ENCODE measurements at regions not wholly inside any gene's neighbourhood (a gene's known extent, or its start where the extent isn't known, plus 50 kb on each side); places are given as distances from the start of the nearest gene placed in this dataset.
"Not testable (repeated sequence)": the region's sequence is repeated elsewhere in the genome, so short reads cannot be mapped to it uniquely, and the experiment has no call there.

DNA sequence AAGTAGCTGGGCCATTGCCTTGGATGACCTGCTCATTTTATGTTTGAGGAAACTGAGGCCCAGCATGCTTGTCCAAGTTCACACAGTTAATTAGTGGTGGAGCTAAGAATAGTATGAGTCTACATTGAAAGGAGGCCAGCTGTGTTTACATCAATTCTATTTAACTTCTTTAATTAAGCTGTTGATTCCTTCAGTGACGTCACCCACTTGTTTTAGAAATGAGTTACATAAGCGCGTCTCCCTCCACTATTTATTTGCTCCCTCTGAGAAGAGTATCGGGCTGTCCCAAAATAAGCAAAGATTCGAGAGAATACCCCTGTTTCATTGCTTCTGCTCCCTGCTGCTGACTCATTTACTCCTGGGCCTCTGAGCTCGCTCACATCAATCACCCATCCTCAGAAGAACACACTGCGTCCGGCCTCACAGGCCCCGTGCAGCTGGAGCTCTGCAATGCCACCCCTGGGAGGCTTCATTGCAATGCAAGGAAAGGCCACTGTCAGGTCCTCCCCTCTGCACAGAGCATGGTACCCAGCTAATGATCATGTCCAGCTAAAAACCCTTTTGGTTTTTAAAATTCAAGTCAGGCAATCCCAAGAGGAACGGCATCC lies 74.8 kb upstream of the BMP2 start:
- FAIRE-seq, result no peak

DNA sequence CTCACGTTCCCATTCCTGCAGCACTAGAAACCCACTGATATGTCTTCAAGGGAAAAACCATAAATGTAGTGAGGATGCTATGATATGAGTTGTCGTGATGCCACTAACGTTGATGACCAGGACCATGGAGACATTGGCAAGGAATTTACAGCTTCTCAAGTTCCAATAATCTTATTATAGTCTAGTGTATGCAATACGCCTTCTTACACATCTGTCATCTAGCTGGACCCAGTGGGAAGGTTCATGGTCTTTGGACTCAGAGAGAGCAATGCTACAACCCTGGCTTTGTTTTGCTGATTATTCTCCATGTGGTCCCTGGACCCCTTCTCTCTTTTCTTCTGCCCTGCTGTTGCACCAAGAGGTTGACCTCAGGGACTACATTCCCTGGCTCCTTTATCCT lies 76.0 kb upstream of the BMP2 start:
- no peak for FAIRE-seq

GRCh38 chr20:6689339-6689973 lies 78.0 kb upstream of the BMP2 start:
- FAIRE-seq, result no peak

GRCh38 chr20:6686171-6686570 lies 81.3 kb upstream of the BMP2 start:
- no peak for FAIRE-seq

DNA sequence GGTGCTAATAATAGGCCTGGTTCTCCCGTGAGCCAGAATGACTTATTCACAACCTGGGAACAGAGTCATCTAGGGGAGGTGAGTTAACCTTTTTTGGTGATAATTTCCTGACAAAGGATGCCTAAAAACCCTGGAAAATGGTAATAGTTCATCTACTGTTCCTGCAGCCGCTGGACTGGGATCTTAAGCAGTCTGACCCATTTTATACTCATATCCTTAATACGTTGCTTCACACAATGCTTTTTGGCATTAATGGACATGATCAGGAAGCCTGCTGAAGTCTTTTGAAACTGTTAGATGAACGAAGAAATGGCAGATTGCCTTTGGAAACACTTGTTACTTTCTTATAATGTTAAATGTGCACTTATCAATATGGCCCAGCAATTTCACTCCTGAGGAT lies 81.9 kb upstream of the BMP2 start:
- no peak for FAIRE-seq

DNA sequence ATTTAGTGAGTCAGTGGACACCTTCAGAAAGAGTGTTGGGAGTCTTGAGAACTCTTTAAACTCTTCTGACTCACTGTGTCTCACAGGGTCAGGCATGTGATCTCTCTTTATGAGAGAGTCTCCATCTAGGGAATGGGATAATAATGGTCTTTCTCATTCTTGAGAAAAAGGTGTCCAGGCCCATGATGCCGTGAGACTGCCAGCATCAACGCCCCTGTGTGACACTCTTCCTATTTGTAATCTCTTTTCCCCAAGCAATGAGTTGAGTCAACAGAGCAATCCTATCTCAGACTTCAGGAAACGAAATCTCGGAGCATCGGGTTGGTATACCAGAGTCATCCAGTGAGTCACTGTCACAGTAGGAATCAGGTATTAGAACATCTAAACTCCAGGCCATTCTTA lies 82.3 kb upstream of the BMP2 start:
- FAIRE-seq, result no peak

- FAIRE-seq, result no peak
These were observed 84.2 kb upstream of the BMP2 start for GRCh38 chr20:6683021-6683977.

- FAIRE-seq, result no peak
These were observed 86.6 kb upstream of the BMP2 start for GRCh38 chr20:6680854-6681253.

- no peak for FAIRE-seq
These were observed 87.0 kb upstream of the BMP2 start for GRCh38 chr20:6680441-6680840.

- no peak for FAIRE-seq
These were observed 88.4 kb upstream of the BMP2 start for GRCh38 chr20:6679086-6679485.

DNA sequence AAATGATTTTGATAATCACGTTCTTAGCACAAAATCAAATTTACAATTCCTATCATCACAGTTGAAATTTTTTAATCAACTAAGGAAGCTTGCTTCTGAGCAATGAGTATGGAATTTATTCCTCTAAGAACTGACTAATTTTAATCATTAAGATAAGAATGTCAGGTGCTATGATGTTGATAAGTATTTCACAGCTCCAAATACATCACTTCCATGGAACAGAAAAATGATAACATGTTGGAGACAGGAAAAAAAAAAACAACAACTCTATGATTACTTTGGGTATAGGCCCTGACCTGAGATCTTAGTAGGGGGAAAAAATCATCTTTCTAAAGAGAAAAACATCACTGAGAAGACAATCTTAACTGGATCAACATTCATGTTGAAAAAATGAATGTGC lies 89.4 kb upstream of the BMP2 start:
- FAIRE-seq, result no peak

DNA sequence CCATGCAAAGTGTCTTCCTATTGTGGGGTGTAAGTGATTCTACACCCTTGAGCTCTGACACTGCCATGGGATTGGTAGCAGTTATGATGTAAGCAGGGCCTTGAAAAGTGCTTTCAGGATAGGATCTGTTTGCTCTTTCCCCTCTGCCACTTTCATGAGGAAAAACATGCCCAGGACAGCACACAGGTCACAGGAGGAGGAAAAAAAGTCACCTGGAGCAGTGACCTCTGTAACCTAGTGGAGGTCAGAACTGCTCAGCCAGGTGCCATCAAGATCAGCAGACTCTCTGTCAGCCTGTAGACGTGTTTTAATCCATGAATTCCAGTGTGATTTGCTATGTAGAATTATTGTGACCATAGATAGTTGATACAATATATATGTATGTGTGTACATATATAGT lies 92.7 kb upstream of the BMP2 start:
- no peak for FAIRE-seq

DNA sequence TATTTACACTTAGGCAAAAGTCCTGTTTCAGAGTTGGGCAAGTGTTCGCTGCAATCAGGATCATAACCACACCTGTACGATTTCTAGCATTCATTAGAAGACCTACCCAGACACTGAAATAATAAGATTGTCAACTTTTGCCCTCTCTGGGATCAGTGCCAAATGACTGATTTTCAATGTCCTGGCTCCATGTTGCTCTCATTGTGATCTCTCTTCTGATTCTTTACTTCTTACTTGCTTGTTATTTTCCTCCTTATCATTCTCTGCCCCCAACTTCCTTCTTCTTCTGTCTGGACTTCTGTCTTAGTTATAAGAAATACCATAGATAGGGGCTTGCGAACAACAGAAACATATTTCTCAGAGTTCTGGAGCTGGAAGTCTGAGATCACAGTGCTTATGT lies 94.4 kb upstream of the BMP2 start:
- no peak for FAIRE-seq

- no peak for FAIRE-seq
These were observed 95.7 kb upstream of the BMP2 start for GRCh38 chr20:6671829-6672228.

DNA sequence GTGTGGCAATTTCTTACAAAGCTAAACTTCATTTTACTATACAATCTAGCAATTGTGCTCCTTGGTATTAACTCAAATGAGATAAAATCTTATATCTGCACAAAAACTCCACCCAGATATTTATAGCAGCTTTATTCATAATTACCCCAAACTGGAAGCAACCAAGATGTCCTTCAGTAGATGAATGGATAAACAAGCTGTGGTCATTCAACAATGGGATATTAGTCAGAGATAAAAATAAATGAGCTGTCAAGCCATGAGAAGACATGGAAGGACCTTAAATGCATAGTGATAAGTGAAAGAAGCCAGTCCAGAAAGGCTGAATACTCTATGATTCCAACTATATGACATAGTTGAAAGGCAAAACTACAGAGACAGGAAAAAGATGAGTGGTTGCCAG lies 98.9 kb upstream of the BMP2 start:
- FAIRE-seq, result no peak

- no peak for FAIRE-seq
These were observed 101.7 kb upstream of the BMP2 start for GRCh38 chr20:6665621-6666355.

GRCh38 chr20:6665161-6665560 lies 102.3 kb upstream of the BMP2 start:
- FAIRE-seq, result no peak

DNA sequence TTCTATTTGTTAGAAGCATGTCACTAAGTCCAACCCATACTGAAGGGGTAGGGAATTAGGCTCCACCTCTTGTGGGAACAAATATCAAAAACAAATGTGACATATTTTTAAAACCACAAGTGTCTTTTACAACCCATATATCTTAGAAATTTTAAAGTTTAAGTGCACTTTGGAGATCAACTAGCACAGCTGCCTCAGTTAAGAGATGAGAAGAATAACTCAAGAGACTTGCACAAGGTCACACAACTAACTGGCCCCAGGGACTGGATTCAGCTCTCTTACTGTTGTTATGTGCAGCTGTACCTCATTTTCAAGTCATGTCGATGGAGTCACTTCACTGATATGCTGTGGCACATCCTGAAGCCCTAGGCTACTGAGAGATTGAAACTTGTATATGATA lies 102.9 kb upstream of the BMP2 start:
- no peak for FAIRE-seq

- FAIRE-seq, result no peak
These were observed 103.6 kb upstream of the BMP2 start for GRCh38 chr20:6663751-6664388.

DNA sequence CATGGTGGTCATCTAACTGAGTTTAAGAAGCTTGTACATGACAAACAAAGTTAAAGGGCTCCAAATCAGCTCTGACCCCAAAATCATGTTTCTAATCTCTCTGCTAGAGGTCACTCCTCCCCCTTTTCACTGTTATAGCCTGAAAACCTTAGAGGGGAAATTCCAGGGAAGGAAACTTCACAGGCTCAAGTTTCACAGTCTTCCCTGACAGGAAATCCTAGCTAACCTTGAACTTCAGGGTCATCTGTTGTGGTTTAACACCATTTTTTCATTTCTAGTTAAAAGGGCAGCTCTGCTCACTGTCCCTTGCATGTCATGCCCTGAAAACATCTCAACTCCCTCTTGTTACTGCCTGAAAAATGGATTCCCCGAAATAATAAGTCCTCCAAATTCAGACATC lies 104.4 kb upstream of the BMP2 start:
- FAIRE-seq, result no peak

DNA sequence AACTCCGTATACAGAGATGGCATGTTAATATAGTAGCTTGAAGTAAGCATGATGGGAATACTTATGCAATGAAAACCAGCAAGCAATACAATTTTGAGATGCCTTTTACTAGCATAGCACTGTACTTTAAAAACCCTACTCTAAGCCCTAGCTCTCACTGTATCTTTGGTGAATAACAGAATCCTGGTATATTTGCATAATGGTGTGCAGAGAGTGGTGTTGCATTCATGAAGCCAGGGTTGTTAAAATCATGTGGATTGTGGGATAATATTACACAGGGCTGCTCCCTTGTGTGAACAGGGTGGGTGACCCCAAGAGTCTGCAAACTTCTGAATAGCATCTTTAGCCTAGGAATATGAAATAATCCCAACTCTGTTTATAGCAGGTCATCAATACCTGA lies 105.2 kb upstream of the BMP2 start:
- FAIRE-seq, result no peak

- no peak for FAIRE-seq
These were observed 107.0 kb upstream of the BMP2 start for GRCh38 chr20:6660441-6660840.

DNA sequence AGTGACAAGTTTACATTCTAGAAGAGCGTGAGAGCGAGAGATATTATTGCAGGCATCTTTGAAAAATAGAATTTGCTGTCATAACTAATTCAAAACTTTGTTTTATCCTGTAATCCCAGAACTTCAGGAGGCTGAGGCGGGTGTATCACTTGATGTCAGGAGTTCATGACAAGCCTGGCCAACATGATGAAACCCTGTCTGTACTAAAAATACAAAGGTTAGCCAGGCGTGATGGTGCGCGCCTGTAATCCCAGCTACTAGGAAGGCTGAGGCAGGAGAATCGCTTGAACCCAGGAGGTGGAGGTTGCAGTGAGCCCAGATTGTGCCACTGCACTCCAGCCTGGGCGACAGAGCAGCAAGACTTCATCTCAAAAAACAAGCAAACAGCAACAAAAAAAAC lies 108.6 kb upstream of the BMP2 start:
- FAIRE-seq, result not testable (repeated sequence)
